ENCODE measurements at regions not wholly inside any gene's neighbourhood (a gene's known extent, or its start where the extent isn't known, plus 50 kb on each side); places are given as distances from the start of the nearest gene placed in this dataset.

DNA sequence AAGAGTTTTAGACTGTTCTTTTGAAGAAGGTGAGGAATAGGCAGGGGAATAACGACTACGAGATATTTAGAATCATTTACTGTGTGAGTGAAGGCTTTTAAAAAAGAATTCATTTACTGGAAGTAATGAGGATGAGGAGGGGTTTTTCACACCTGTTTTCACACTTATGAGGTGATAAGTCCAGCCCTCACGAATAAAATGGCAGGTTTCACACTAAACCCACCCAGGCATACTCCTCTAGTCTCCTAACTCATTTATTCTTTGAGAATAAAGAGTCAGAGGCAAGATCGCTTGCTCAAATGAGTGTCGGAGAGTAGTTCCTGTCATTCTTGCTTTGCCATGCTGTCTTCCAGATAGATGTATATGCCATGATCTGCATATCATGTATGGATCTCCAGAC is 79.0 kb upstream of the ZEB2 start:
- H3K4me1 ChIP-seq (replicated peaks in 1 of 2): peaks cover 9 to 13% of the 10 kb centered on the region in 2 donors
- no peaks in the 10 kb centered on the region for H3K36me3 ChIP-seq (replicated peaks in 1 of 2)
- 66 to 76% (median 74%) methylated on average over 5 of the region's 5 CpGs for WGBS, 4 donors
- intact Hi-C loops (cut with DNase I): no loop called here
- no peak for DNase-seq
- TF ChIP-seq CTCF (IDR thresholded peaks at IDR 0.05) (no peak), POLR2A (IDR thresholded peaks at IDR 0.05) (no peak)
- H3K4me3 ChIP-seq: no peak overlapping the region
- H3K27me3 ChIP-seq: no peaks in the 10 kb centered on the region
- no peak overlapping the region for H3K27ac ChIP-seq
- no peaks in the 10 kb centered on the region for H3K9me3 ChIP-seq (replicated peaks in 1 of 3)

DNA sequence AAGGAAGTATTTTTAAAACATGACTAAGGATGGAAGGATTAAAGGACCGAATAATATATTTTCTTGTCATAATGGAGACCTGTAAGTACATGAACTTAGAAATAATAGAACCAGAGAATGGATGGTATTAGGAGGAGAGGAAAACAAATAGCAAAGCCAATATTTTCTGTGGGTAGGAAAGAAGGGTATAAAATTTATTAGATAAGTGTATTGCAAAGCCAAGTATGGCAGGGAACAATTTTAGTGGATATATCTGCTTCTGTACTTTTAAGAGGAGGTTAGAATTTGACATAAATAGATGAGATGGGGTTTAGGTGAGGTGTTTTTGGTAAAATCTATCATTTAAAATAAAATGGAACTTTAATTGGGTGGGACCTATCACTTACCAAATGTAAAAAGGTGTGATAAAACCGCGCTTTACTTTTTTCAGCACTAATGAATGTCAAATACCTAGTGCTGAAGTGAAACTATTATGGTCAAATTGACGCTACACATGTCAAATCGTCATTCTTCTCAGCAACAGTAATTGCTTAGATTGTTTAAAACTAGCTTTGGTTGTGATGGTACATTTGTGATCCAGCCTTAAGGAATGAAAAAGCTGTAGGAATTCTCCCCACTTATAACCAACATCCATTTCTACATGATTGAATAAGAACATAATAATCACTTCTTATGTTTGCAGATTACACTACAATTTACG is 78.1 kb upstream of the ZEB2 start:
- H3K4me1 ChIP-seq (replicated peaks in 1 of 2): peaks cover 9 to 13% of the 10 kb centered on the region in 2 donors
- H3K9me3 ChIP-seq (replicated peaks in 1 of 3): no peaks in the 10 kb centered on the region
- DNase-seq: no peak
- WGBS, 4 donors: 76 to 81% (median 78%) methylated on average over 6 of the region's 6 CpGs
- H3K27me3 ChIP-seq: no peaks in the 10 kb centered on the region
- TF ChIP-seq CTCF (IDR thresholded peaks at IDR 0.05) (no peak), POLR2A (IDR thresholded peaks at IDR 0.05) (no peak)
- intact Hi-C loops (cut with DNase I): no loop called here
- H3K27ac ChIP-seq: no peak overlapping the region
- no peaks in the 10 kb centered on the region for H3K36me3 ChIP-seq (replicated peaks in 1 of 2)
- H3K4me3 ChIP-seq: no peak overlapping the region

GRCh38 chr2:144597388-144597787 is 77.5 kb upstream of the ZEB2 start:
- Histone ChIP-seq H3K27ac (no peak overlapping the region), H3K4me3 (no peak overlapping the region), H3K9me3 (replicated peaks in 1 of 3) (no peaks in the 10 kb centered on the region), H3K4me1 (replicated peaks in 1 of 2) (peaks cover 9 to 13% of the 10 kb centered on the region in 2 donors), H3K36me3 (replicated peaks in 1 of 2) (no peaks in the 10 kb centered on the region), H3K27me3 (no peaks in the 10 kb centered on the region)
- no peak for TF ChIP-seq CTCF (IDR thresholded peaks at IDR 0.05)
- no peak for TF ChIP-seq POLR2A (IDR thresholded peaks at IDR 0.05)
- 71 to 73% (median 73%) methylated on average over 4 of the region's 4 CpGs for WGBS, 4 donors
- DNase-seq: no peak
- intact Hi-C loops (cut with DNase I): no loop called here

DNA sequence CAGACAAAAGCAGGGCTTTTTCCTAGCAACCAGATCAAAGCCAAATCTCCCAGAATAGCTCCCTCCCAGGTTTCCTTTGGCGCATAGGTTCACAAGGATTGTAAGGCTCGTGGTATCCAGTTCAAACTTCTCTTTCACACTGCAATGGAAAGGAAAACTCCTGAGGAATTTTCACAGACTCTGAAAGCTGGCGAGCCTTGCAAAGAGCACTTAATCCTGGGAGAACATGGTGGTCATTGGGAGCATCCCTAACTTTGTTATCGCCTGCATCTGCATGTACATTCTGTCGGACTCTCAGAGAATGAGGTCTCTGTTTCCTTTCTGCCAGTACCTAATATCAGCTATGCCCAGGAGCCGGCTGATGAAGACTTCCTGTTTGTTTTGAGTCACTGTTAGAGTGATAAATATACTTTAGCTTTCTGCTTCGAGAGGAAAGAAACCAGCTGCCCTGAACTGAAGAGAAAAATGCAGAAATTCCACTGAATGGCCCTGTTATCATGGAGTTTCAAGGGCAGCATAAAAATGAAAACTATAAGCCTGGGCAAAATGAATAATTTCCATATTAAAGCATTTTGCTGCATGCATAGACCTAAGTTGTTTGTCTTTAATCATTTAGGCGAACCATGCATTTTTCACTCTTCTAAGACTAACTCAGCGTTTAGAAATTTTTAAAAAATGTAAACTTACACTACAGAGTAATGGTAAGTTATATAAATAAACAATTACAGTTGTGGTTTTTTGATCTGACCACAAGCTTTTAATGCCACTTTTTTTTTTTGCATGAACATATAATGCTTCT is 76.4 kb upstream of the ZEB2 start:
- WGBS, 4 donors: 47 to 58% (median 50%) methylated on average over 9 of the region's 9 CpGs
- peak overlapping the region in 2 of 5 donors; percentile 26 to 36 for H3K27ac ChIP-seq
- no peak overlapping the region for H3K4me3 ChIP-seq

More for the DNA sequence above, 76.4 kb upstream of the ZEB2 start:
- peak in 4 of 7 donors; percentile 32 to 58 (median 40) for DNase-seq
- TF ChIP-seq CTCF (IDR thresholded peaks at IDR 0.05): no peak
- Histone ChIP-seq H3K4me1 (replicated peaks in 1 of 2) (peaks cover 9 to 13% of the 10 kb centered on the region in 2 donors), H3K27me3 (no peaks in the 10 kb centered on the region), H3K36me3 (replicated peaks in 1 of 2) (no peaks in the 10 kb centered on the region), H3K9me3 (replicated peaks in 1 of 3) (no peaks in the 10 kb centered on the region)
- intact Hi-C loops (cut with DNase I): no loop called here
